ENCODE measurements at regions not wholly inside any gene's neighbourhood (a gene's known extent, or its start where the extent isn't known, plus 50 kb on each side); places are given as distances from the start of the nearest gene placed in this dataset.

GRCh38 chrX:131792789-131793462, 230.2 kb upstream of the STK26 start:
- WGBS, 2 donors, result 51 to 95% methylated on average over 12 to 15 of the region's 15 CpGs
- H3K27ac ChIP-seq, result peak overlapping the region in 2 of 4 donors; percentile 84 to 90
- H3K27me3 ChIP-seq, result peaks cover 0 to 6% of the 10 kb centered on the region in 2 donors
- H3K9me3 ChIP-seq, result no peaks in the 10 kb centered on the region
- DNase-seq (ENCODE audit: low spot score in 2 of 2), result no peak
- H3K4me3 ChIP-seq, result peak overlapping the region in 2 of 4 donors; percentile 14 to 36
- no peak for TF ChIP-seq POLR2A (IDR thresholded peaks at IDR 0.05)
- peak in 4 of 5 experiments; percentile 28 to 79 (median 58) for TF ChIP-seq CTCF (IDR thresholded peaks at IDR 0.05)
- H3K4me1 ChIP-seq, result no peaks in the 10 kb centered on the region
- peaks cover 0 to 14% (median 0%) of the 10 kb centered on the region in 3 donors for H3K36me3 ChIP-seq

GRCh38 chrX:131795442-131796229, 227.5 kb upstream of the STK26 start:
- H3K27me3 ChIP-seq, result peaks cover 0 to 6% of the 10 kb centered on the region in 2 donors
- no peaks in the 10 kb centered on the region for H3K9me3 ChIP-seq
- no peak overlapping the region for H3K27ac ChIP-seq
- TF ChIP-seq POLR2A (IDR thresholded peaks at IDR 0.05), result no peak
- TF ChIP-seq EP300 (IDR thresholded peaks at IDR 0.05), result no peak
- 77 to 97% methylated on average over 38 to 44 of the region's 44 CpGs for WGBS, 2 donors
- H3K4me3 ChIP-seq, result no peak overlapping the region
- H3K4me1 ChIP-seq, result no peaks in the 10 kb centered on the region
- no peak for DNase-seq (ENCODE audit: low spot score in 2 of 2)
- peaks cover 0 to 14% (median 0%) of the 10 kb centered on the region in 3 donors for H3K36me3 ChIP-seq

- no peak overlapping the region for H3K4me3 ChIP-seq
- H3K27ac ChIP-seq, result no peak overlapping the region
- H3K4me1 ChIP-seq, result peaks cover 0 to 4% (median 0%) of the 10 kb centered on the region in 4 donors
- no peaks in the 10 kb centered on the region for H3K27me3 ChIP-seq
- no peak for DNase-seq (ENCODE audit: low spot score in 2 of 2)
- no peaks in the 10 kb centered on the region for H3K9me3 ChIP-seq
- TF ChIP-seq CTCF (IDR thresholded peaks at IDR 0.05), result no peak
- no peak for TF ChIP-seq POLR2A (IDR thresholded peaks at IDR 0.05)
- no peak for TF ChIP-seq EP300 (IDR thresholded peaks at IDR 0.05)
- H3K36me3 ChIP-seq, result no peaks in the 10 kb centered on the region
- WGBS, 2 donors, result 20 to 40% methylated on average over 1 of the region's 1 CpG
Measured at GRCh38 chrX:131801066-131801465, 222.0 kb upstream of the STK26 start.

- Histone ChIP-seq H3K4me1 (peaks cover 0 to 4% (median 0%) of the 10 kb centered on the region in 4 donors), H3K9me3 (no peaks in the 10 kb centered on the region), H3K36me3 (no peaks in the 10 kb centered on the region), H3K27me3 (no peaks in the 10 kb centered on the region), H3K27ac (no peak overlapping the region), H3K4me3 (no peak overlapping the region)
- DNase-seq (ENCODE audit: low spot score in 2 of 2), result no peak
- TF ChIP-seq CTCF (IDR thresholded peaks at IDR 0.05) (no peak), POLR2A (IDR thresholded peaks at IDR 0.05) (no peak), EP300 (IDR thresholded peaks at IDR 0.05) (no peak)
- 66 to 78% methylated on average over 2 of the region's 2 CpGs for WGBS, 2 donors
Measured at GRCh38 chrX:131801911-131802310, 221.2 kb upstream of the STK26 start.

GRCh38 chrX:131802836-131803626, 220.1 kb upstream of the STK26 start:
- H3K27me3 ChIP-seq, result no peaks in the 10 kb centered on the region
- TF ChIP-seq POLR2A (IDR thresholded peaks at IDR 0.05), result no peak
- no peak for TF ChIP-seq EP300 (IDR thresholded peaks at IDR 0.05)
- peak in 4 of 5 experiments; percentile 68 to 86 (median 76) for TF ChIP-seq CTCF (IDR thresholded peaks at IDR 0.05)
- H3K9me3 ChIP-seq, result no peaks in the 10 kb centered on the region
- peak overlapping the region in 2 of 4 donors; percentile 19 to 36 for H3K4me3 ChIP-seq
- 69 to 99% methylated on average over 12 to 19 of the region's 19 CpGs for WGBS, 2 donors
- peak overlapping the region in 1 of 4 donors; percentile 30 for H3K27ac ChIP-seq
- H3K4me1 ChIP-seq, result peaks cover 0 to 4% (median 0%) of the 10 kb centered on the region in 4 donors
- DNase-seq (ENCODE audit: low spot score in 2 of 2), result no peak
- no peaks in the 10 kb centered on the region for H3K36me3 ChIP-seq
